ENCODE measurements at regions not wholly inside any gene's neighbourhood (a gene's known extent, or its start where the extent isn't known, plus 50 kb on each side); places are given as distances from the start of the nearest gene placed in this dataset.

GRCh38 chr11:19351426-19351825 is 110.7 kb upstream of the E2F8 start:
- TF ChIP-seq POLR2A (IDR thresholded peaks at IDR 0.05) (no peak), CTCF (IDR thresholded peaks at IDR 0.05) (no peak)
